GM12864 (cell line): ENCODE measurements at regions not wholly inside any gene's neighbourhood (a gene's known extent, or its start where the extent isn't known, plus 50 kb on each side); places are given as distances from the start of the nearest gene placed in this dataset.

Experiments
- DNase-seq: peaks from one replicate; pipeline ENCODE4 v3.0.0-alpha.2; 2011; ENCODE audit warnings: low read depth
- H3K4me3 ChIP-seq: 2 replicates; pipeline ENCODE4 v1.5.1; 2011; ENCODE audit warnings: mild to moderate bottlenecking, low read depth, low read length, control low read depth
- CTCF ChIP-seq: IDR thresholded peaks from 2 replicates; pipeline ENCODE4 v1.5.1; 2011; ENCODE audit warnings: low read depth, mild to moderate bottlenecking, moderate library complexity, low read length, control low read depth, inconsistent platforms; ENCODE audit errors: missing control alignments

- no peak overlapping the region for H3K4me3 ChIP-seq
- no peak for DNase-seq
- no peak for TF ChIP-seq CTCF
These were observed 693.2 kb upstream of the CHD1 start for GRCh38 chr5:99621772-99622681.

GRCh38 chr5:99617335-99617734 is 688.5 kb upstream of the CHD1 start:
- H3K4me3 ChIP-seq, result no peak overlapping the region
- TF ChIP-seq CTCF, result no peak
- no peak for DNase-seq

DNA sequence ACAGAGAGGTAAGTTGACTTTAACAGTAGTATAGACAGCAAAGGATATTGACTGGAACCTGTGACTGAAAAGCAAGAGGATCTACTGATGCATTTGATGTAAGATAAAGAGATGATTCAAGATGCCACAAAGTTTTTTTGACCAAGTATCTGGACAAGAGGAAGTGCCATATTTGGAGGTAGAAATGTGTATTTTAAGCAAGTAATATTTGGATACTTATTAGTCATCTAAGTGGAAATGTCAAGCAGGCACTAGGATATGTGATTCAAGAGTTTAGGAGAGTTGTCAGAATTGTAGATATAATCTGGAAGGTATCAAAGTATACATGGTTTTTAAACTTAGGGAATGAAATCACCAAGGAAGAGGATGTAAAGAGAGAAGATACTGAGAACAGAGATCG is 686.1 kb upstream of the CHD1 start:
- TF ChIP-seq CTCF, result no peak
- DNase-seq, result no peak
- H3K4me3 ChIP-seq, result no peak overlapping the region

DNA sequence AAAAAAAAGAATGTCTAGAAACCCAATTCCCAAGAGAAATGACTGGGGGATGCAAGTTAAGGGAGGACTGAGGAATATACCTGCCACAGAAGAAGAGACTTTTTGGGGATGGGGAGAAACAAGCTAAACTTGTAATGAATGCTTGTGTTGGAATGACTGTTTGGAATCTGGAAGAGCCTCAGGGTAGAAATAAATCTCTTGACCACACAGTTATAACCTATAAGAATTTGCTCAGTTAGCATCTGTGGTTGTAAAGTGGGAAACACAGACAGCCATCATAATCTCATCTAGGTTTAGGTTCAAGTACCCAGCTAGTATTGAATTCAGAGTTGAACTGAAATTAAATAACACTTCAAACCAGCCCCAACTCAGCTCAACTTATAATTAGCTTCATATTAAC is 678.3 kb upstream of the CHD1 start:
- TF ChIP-seq CTCF, result no peak
- DNase-seq, result no peak
- H3K4me3 ChIP-seq, result no peak overlapping the region

DNA sequence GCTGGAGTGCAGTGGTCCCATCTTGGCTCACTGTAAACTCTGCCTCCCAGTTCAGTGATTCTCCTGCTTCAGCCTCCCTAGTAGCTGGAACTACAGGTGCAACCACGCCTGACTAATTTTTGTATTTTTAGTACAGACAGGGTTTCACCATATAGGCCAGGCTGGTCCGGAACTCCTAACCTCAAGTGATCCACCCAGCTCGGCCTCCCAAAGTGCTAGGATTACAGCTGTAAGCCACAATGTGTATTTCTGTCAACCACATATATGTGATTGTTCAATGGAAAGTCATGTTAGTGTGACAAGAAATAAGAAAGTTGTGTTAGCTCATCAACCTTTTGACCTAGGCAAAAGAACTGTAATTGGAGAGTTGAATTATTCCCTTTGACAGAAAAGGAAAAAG is 677.1 kb upstream of the CHD1 start:
- TF ChIP-seq CTCF, result no peak
- no peak for DNase-seq
- no peak overlapping the region for H3K4me3 ChIP-seq

- no peak overlapping the region for H3K4me3 ChIP-seq
- DNase-seq, result no peak
- TF ChIP-seq CTCF, result no peak
These were observed 672.1 kb upstream of the CHD1 start for GRCh38 chr5:99600952-99601351.

GRCh38 chr5:99590806-99591205 is 662.0 kb upstream of the CHD1 start:
- H3K4me3 ChIP-seq, result no peak overlapping the region
- DNase-seq, result no peak
- TF ChIP-seq CTCF, result no peak
